Transverse colon (tissue), 4 donors: ENCODE measurements at regions not wholly inside any gene's neighbourhood (a gene's known extent, or its start where the extent isn't known, plus 50 kb on each side); places are given as distances from the start of the nearest gene placed in this dataset.

Experiments used
- EP300 ChIP-seq: sonication (generic); formaldehyde crosslinking; IDR thresholded peaks from one replicate; pipeline ENCODE4 v1.6.1; 2017; ENCODE audit warnings: antibody characterized with exemption, low read depth
- POLR2A ChIP-seq: fragments of 450-650 bp; IDR thresholded peaks from one replicate; pipeline ENCODE4 v1.6.1; 2016; ENCODE audit warnings: antibody characterized with exemption, mild to moderate bottlenecking, moderate library complexity
- POLR2AphosphoS5 ChIP-seq, 3 donors: sonication (generic); formaldehyde crosslinking; IDR thresholded peaks; one replicate each; pipeline ENCODE4 v1.6.1; 2016; ENCODE audit warnings: antibody characterized with exemption in 3 of 3
- TF ChIP-seq, protein P1 (sequence below), 5 experiments: fragments of 200-600 bp in 3 of 5; fragments of 450-650 bp in 2 of 5; sonication (generic) in 3 of 5; IDR thresholded peaks; 1 replicate in 2 of 5; 2 replicates in 3 of 5; pipeline ENCODE4 v1.5.1; 2016 to 2017; ENCODE audit warnings: antibody characterized with exemption in 5 of 5, inconsistent platforms in 3 of 5, mild to moderate bottlenecking in 2 of 5, moderate library complexity in 1 of 5

DNA sequence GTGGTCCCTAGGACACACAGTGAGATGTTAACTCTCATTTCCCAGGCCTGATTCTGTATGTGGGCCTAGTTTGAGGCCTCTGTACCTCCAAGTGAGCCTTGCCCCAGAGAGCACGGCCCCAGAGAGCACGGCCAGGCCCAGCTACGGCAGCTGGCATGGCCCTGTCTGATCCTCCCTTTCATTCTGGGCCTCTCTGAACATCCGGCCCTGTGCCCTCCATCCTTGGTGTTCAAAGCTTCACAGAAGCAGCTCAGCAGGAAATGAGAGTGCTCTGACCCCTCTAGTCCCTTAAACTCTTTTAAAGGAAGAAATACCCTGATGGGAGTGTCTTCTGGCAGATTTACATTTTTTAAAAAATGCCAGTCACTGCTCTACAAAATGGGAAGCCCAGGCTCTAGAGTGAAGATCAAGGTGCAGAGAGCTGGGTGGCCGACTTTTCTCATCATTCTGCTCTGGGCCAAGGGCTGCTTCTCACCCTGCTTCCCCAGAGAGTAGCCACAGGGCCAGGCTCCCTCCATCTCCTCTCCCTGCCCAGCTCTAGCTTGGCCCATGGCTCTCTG lies 171.9 kb downstream of the RPS24 start:
- TF ChIP-seq, protein P1, sequence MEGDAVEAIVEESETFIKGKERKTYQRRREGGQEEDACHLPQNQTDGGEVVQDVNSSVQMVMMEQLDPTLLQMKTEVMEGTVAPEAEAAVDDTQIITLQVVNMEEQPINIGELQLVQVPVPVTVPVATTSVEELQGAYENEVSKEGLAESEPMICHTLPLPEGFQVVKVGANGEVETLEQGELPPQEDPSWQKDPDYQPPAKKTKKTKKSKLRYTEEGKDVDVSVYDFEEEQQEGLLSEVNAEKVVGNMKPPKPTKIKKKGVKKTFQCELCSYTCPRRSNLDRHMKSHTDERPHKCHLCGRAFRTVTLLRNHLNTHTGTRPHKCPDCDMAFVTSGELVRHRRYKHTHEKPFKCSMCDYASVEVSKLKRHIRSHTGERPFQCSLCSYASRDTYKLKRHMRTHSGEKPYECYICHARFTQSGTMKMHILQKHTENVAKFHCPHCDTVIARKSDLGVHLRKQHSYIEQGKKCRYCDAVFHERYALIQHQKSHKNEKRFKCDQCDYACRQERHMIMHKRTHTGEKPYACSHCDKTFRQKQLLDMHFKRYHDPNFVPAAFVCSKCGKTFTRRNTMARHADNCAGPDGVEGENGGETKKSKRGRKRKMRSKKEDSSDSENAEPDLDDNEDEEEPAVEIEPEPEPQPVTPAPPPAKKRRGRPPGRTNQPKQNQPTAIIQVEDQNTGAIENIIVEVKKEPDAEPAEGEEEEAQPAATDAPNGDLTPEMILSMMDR (IDR thresholded peaks at IDR 0.05) = no peak
- TF ChIP-seq POLR2A (no peak), POLR2AphosphoS5 (IDR thresholded peaks at IDR 0.05) (no peak), EP300 (no peak)
